SKM-1 treated with dmso at 0.1 percent for 144 hours (cell line): ENCODE measurements at regions not wholly inside any gene's neighbourhood (a gene's known extent, or its start where the extent isn't known, plus 50 kb on each side); places are given as distances from the start of the nearest gene placed in this dataset.
"Not testable (repeated sequence)": the region's sequence is repeated elsewhere in the genome, so short reads cannot be mapped to it uniquely, and the experiment has no call there.

Experiments
- DNase-seq: peaks from one replicate; lab custom pipeline; 2025; ENCODE audit not compliant: unreplicated experiment; lab: John Stamatoyannopoulos, UW

DNA sequence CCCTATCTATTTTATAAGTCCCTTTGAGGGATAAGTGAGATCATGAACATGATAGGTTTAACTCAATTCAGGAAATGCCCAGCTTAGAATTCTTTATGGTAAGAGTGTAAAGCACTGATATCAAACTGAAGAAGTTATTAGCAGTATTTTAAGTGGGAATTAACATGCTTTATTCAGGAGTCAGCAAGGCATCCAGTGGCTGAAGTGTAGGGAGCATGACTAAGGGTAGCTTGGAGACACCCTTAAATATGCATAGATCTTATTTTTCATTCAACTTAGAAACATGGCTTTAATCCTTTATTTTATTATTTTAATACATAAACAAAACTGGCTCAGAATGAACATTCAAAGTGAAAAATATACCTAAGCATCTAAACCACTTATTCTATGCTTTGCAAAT is 158.3 kb upstream of the LPP start:
- DNase-seq: no peak

DNA sequence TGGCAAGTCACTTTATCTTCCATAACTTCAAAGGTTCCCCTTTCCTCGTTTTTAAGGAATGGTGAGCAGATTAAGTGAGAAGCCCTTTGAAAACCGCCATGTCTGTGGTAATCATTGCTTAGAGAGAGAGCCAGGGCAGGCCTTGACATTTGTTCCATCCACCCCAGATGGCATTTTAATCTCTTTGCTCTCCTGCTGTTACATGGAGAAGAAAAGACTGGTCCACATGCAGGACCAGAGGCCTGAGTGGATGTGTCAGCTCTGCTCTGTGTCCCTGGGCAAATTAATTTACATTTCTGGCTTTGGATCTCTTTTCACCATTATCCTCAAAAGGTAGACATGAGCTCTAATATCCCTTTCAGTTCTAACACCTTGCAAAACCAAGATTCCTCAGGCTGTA is 157.3 kb upstream of the LPP start:
- DNase-seq: no peak

DNA sequence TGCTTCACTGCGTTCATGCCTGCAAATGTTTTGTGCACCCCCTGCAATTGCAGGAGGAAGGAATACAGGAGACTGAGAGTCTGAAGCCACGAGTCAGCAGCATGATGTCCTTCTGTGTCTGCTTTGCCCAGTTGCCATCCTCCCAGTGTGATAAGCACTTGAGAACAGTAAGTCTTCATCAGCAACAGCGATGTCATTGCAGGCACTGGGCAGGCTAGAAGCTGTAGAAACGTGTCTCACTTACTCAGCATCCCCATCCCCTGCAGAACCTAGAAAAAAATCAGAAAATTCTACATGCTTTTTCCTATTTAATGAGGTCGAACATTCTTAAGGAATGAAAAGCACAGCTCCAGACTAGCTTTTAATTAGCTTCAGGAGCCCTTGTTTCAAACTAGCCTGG is 156.5 kb upstream of the LPP start:
- DNase-seq: no peak

DNA sequence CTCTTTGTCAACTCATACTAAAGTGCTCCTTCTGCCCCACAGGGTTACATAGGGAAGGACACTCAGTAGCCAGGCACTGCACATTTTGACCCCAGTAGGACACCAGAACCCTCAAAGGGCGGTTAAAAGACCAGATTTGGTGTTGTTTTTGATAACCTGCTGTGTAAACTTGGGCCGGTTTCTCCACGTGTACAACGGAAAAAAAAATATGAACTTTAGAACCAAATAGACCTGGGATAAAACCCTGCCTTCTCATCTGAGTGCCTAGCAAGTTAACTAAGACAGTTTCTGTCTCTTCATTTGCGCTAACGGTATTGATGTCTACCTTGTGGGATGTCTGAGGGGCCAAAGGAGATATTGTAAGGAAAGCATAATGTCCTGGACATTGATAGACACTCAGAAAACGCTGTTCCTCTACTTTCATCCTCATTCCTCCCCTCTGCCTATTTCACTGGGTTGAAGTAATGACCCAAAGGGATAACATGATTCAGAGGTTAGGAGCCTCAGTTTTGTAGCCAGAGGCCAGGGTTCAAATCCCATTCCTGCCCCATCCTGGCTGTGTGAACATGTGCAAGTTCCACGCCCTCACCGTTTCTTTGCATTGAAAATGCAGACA is 155.9 kb upstream of the LPP start:
- no peak for DNase-seq

DNA sequence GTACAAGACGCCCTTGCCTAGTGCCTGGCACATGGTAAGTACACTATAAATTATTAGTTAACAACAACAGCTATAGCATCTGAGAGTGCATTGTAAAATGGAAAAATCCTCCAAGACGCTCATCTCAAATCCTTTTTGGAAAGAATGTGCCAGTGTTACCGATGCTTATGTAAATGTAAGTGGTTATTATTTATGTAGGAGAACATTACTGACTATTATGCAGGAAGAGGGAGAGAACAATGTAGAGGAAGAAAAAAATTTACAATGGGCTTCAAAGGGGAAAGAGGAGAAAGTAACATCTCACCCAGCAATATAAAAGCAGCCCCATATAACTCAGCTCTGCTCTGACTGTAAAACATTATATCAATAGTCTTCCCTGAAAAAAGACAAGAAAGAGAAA is 155.3 kb upstream of the LPP start:
- DNase-seq: no peak

DNA sequence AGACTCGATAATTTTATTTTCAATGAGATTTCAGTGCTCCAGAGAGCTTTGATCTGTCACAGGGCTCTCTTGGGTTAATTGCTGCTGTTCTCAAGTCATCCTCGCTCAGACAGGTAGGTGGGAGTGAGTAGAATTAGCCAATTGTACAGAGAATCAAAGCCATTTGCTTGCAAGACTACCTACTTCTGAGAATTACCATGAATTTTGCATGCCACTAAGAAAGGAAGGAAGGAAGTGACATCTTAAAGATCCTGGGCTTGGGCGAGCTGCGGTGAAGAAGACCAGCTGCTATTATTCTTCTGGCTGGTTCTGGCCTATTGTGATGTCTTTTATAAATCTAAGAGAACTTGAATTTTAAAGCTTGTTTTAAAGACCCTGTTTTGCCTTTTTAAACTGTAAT is 154.1 kb upstream of the LPP start:
- no peak for DNase-seq

DNA sequence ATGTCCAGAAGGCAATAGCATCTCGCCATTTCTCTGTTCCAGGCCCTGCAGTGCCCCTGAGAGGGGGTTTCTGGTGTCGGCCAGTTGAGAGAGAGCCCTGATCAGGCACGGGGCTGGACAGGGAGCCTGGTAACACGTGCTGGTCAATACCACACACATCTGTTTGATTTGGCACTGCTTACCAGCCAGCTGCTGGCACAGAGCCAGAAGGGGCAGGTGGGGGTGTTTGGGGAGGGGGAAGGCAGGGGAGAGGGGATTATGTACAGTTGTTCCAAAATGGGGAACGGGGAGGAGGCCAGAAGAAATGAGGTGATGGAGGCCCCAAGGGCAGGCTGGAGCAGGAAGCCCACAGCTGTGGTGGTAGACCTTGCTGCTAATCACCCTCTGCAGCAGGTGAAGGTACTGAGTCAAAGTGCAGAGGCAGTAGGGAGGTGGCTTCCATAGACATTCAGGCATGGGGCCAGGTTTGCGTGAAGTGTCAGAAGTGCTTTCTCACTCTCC is 153.5 kb upstream of the LPP start:
- DNase-seq: no peak

DNA sequence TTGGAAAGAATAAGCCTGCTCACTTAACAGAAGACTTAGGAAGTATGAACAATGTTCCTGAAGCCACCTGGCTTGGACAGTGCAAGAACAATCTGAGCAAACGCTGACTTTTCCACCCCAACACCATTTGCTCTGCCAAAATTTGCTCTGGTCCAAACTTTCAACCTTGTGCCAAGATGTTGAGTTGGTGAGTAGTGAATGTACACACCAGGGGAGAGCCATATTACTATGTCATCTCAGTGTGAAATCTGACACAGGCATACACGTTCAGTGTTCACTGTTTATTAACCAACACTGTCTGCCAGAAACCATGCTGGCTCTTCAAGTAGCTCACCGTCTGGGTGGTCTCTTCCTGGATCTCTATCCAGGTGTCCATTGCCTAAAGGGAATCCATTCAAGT is 152.9 kb upstream of the LPP start:
- no peak for DNase-seq

DNA sequence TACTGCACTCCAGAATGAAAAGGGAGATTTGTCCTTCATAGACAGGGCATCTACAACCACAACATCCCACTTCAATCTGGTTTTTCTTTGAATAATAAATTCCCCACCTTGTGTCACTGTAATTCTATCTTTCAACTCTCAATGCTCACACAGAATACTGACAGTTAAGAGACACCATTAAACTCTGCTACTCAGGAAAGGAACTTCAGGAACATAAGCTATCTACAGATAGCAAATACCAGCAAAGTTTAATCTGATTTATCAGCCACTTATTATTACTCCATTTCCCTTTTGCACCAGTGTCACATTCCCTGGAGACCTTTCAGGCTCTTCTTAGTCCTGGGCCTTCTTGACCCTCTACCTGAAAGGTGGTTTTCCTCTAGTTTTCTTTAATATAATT is 152.0 kb upstream of the LPP start:
- DNase-seq: no peak

DNA sequence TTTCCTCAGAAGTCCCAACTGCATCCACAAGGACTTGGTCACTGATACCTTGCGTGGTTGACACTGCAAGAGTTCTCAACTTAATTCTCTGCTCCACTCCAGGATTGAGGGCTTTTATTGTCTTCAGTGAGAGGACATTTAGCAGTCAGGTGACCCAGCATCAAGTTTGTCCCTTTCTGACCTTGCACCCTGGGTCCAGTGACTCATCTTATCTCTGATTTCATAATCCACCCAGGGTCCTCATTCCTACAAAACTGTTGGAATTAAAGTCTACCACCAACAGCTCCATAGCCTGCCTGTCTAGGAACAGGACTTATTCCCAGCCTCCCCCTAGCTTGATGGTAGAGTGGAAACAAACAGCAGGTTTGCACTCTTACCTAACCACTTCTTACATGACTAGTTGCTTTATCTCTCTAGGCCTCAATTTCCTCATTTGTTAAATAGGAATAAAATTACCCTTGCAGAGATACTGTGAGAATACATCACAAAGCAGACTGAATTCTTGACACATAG is 151.3 kb upstream of the LPP start:
- DNase-seq: no peak

DNA sequence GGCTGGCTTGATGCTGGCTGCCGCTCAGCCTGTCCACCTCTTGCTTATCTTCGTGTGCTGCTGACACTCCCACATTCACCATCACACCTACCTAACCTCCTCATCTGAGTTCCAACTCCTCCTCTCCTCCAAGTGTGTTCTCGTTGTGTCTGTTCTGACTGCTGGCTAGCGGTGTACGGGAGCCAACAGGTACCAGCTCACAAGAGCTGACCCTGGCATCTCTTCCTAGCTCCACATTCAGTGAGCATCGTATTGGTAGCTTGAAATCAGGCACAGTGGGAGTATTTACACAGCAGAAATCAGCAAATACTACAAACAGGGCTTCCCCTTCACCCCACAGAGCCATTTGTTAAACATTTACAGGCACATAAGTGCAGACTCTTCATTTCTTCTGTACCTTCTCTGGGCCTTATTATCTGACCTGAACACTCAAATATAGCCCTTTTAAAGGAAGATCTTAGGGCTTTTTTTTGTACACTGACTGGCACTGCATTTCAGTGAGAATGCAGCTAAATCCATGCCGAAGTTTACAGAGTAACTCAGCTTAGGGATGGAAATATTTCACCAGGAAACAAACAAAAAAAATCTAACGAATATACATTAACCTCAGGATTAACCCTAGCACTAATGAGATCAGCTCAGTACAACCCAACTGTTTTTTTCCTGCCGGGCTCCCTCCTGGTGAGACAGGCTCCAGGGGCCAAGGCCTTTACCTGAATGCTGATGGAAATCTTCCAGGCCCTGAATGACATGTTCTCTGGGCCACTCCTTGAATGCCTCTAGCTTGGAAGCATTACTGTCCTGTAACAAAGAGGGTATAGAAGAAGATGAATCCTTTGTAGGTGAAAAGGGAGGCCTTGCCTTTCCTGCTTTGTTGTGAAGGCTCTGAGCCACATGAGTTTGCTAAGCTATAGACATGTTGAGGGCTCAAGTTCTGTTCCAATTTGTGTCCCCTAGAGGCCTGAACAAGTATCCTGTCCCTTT is 150.5 kb upstream of the LPP start:
- DNase-seq: no peak

DNA sequence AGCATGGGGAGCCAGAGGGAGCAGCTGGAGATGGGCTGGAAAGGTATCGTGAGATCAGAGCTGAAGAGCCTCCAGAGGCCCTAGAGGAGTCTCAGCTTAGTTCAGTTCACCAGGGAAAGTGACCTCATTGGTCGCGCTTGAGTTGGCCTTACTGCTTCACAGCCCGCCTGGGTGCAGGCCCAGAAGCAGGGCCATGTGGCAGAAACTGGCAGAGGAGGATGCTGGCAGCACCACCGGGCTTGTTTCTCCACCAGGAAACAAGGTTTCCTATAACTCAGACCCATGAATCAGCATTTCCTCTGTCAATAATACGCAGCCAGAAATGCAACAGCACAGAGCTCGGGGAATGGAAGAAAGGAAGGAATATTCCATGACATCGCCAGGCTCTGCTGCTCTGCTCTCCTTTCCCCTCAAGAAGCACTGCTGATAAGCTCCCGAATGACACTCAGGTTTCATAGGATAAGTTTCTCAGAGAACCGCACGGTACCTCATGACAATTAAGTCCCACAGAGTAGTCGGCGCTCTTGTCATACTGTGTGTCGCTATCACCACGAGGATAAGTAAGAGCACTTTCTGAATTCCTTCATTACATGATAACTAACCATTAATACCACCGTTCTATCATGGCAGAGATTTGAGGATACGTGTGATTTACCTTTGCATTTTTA is 147.1 kb upstream of the LPP start:
- no peak for DNase-seq

DNA sequence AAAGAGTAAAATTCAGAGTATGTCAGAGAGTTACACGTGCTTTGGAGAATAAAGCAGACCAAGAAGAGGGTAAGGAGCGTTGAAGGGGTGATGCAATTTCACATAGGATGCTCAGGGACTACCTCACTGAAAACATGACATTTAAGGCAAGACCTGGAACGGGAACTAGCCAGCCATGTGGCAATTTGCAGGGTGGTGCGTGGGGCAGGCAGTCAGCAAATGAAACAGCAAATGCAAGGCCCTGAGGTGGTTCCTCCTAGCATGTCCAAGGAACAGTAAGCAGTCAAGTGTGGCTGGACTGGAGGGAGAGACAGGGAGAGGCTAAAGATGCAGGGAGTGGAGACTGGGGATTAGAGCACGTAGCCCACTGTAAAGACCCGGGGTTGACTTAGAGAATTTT is 146.1 kb upstream of the LPP start:
- peak; percentile 72 for DNase-seq

DNA sequence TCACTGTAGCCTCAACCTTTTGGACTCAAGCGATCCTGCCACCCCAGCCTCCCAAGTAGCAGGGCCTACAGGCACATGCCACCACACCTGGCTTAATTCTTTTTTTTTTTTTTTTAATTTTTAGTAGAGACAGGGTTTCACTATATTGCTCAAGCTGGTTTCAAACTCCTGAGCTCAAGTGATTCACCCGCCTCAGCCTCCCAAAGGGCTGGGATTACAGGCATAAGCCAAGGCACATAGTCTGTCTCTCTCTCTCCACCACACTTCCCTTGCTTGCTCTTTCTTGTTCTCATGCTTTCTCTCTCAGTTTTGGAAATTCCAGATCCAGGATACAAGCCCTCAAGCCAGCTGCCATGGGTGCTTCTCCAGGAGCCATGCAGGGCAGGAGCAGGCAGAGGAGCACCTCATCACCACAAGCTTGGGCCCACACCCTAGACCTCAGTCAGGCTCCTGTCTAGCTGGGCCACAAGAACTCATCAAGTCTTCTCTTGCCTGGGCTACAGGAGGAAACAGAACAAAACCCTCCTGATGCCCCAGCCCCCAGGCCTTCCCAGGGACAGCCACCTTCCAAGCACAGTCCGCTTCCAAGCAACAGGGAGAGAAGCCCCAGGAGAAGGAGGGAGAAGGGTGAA is 145.3 kb upstream of the LPP start:
- DNase-seq: no peak

DNA sequence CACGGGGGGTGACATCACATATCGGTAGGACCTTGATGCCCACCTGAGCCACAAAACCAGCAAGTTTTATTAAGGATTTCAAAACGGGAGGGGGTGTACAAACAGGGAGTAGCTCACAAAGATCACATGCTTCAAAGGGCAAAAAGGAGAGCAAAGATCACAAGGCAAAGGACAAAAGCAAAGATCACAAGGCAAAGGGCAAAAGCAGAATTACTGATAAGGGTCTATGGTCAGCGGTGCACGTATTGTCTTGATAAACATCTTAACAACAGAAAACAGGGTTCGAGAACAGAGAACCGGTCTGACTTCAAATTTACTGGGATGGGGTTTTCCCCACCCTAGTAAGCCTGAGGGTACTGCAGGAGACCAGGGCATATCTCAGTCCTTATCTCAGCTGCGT is 143.5 kb upstream of the LPP start:
- no peak for DNase-seq

DNA sequence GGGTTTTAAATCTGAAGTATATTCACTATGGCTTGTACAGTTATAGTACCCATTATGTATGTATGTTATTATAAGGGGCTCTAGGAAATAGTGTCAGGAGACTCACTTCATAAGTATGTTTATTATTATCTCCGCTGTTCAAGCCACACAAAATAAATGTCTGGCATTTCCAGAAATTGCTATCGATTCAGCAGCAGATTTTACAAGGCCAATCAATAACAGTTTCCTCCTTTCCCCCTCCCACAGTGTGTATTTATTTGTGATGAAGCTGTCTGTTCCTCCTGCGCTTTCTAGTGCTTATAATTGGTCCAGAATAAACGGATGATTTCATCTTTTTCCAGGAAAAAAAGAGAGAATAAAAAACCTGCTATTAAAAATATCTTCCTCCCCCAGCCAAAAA is 134.2 kb upstream of the LPP start:
- no peak for DNase-seq

DNA sequence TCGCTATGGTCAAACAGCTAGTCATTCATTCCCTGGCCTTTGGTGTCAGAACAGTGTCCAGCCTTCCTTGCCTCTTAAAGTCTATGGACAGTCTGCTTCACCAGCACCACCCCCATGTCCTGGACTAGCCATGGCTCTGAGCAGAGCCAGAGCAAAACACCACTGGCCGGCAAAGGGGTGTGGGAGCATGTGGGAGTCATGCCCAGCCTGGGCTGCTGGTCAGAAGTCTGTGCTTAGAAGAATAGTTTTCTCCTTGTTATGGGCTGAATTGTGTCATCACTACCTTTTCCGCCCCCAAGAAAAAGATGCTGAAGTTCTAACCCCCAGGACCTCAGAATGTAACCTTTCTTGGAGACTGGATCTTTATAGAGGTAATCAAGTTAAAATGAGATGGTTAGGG is 132.9 kb upstream of the LPP start:
- no peak for DNase-seq

DNA sequence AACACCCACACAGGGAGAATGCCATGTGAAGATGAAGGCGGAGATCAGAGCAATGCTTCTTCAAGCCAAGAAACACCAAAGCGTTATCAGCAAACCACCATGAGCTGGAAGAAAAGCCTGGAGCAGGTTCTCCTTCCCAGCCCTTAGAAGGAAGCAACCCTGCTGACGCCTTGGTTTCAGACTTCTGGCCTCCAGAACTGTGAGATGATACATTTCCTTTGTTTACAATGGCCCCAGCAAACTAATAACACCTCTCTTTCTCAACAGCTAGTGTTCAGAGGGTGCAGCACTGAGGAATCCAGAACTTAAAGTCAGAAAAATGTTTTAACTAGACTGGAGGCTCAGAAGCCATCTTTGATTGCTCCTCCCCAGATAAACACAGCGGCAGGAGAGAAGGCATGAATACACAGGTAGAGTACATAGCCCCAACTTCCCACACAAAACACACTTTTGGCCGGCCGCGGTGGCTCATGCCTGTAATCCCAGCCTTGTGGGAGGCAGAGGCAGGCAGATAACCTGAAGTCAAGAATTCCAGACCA is 132.4 kb upstream of the LPP start:
- no peak for DNase-seq

DNA sequence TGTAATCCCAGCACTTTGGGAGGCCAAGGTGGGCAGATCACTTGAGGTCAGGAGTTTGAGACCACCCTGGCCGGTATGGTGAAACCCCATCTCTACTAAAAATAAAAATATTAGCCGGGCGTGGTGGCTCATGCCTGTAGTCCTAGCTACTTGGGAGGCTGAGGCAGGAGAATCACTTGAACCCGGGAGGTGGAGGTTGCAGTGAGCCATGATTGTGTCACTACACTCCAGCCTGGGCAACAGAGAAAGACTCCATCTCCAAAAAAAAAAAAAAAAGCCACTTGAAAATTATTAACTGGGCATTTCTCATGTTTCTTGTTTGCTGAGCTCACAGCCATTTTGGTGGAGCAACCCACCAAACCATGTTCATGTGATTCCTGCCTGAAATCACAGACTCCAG is 131.1 kb upstream of the LPP start:
- DNase-seq: not testable (repeated sequence)

DNA sequence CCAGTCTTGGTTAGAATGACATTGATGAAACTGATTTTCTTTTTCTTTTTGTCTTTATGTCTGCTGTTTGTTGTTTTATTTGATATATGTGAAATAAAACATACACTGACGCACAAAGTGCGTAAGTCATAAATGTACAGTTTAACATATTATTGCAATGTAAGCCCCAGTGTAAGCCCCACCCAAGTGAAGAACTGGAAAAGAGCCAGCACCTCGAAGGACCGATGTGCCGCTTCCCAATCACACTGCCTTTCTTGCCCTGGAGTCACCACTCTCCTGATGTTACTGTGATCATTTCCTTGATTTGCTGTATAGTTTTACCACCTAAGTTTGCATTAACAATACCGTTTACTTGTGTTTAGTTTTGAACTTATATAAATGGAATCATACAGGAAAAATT is 128.4 kb upstream of the LPP start:
- DNase-seq: no peak
